Fibroblast of skin of abdomen (primary cell): ENCODE measurements at regions not wholly inside any gene's neighbourhood (a gene's known extent, or its start where the extent isn't known, plus 50 kb on each side); places are given as distances from the start of the nearest gene placed in this dataset.

Source experiments
- DNase-seq: peaks from one replicate; pipeline ENCODE4 v3.0.0-alpha.2; 2013

DNA sequence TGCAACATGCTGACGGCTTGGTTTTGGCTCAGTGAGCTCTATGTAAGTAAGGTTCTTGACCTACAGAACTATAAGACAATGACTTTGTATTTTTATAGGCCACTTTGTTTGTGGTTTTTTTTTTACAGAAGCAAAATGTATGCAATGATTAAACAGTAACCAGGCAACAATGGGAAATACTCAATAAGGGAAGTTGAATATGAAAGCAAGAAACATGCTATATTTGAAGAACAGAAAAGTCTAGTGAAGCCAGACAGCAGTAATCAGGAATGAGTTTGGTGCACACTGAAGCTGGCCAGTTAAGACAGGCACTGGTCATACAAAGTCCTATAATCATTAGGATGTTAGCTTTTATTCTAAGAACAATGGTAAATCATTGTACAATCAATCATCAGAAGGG lies 1926.8 kb downstream of the NCAM2 start:
- no peak for DNase-seq

DNA sequence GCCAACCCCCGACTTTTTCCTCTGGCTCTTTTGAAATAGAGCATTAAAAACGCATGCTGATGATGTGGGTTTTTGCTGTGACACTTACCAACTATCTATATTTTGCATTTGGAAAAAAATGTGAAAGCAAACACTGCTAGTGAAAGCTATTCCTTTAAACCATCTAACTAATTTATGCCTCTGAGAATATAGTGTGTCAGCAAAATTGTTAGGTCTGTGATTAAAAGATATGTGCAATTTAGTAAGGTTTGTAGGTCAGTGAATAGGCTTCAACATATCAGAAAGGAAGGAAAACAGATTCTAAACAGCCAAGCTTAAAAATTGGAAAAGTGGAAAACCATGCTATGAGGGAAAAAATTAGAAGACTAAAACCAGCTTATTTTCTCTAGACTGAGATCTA lies 1929.3 kb downstream of the NCAM2 start:
- no peak for DNase-seq

DNA sequence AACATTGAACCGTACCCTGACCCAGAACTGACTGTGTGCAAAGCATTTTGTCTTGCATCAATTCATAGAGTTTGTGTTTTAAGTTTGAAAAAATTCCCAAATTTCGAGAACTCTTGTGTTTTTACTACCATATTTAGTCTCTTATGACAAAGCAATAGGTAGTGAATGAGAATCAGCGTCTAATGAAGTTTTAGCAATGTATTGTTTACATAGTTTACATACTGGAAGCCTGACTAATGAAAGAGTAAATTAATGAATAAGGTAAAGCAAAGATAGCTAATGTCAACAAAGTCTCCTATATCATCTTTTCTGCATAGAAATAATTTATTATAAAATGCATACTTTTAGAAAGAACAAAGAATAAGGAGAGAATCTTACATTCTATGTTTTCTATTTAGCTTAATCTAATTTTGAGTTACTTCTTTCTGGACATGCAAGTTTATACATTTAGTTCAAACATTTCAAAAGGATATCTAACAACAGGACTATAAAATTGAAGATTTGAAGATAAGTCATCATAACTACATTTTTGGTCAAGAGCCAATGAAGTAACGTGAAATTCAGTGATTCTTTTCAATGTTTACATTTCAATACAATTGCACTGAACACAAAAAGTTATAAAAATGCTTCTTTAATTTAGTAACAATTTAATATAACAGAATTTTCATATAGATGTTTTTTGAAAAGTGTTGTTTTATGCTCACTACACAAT lies 1943.7 kb downstream of the NCAM2 start:
- no peak for DNase-seq

DNA sequence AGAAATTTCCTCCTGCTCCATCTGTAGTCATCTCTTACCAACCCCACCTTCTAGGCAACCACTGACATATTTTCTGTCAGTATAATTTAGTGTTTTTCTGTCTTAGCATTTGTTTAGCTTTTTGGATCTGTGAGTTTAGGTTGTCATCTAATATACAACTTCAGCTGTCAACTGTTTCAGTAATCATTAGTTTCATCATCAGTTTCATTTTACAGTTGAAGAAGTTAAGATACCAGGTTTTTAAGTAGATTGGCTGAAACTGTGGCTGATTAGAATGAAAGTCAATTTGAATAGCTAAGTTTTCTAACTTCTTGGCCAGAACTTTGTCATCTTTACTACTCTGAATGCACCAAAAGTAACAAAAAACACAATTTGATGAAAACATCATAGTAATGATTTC lies 1957.3 kb downstream of the NCAM2 start:
- DNase-seq: no peak

DNA sequence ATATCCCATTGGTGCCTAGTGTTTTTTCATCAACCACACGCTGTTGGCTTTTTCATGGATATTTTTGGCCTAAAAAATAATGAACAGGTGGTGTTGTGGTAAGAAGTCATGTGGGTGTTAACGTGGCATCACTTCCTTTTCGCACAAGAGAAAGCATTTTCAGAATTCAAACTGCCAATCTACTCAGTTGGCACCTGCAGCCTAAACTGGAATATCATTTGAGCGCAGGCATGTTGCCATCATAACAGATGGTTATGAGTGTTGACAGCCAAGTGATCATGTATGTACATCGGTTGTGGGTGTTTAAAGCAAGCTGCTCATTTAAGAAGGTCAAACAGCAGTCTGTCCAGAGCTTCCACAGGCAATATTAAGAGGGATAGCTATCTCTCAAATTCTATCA lies 1963.0 kb downstream of the NCAM2 start:
- no peak for DNase-seq

DNA sequence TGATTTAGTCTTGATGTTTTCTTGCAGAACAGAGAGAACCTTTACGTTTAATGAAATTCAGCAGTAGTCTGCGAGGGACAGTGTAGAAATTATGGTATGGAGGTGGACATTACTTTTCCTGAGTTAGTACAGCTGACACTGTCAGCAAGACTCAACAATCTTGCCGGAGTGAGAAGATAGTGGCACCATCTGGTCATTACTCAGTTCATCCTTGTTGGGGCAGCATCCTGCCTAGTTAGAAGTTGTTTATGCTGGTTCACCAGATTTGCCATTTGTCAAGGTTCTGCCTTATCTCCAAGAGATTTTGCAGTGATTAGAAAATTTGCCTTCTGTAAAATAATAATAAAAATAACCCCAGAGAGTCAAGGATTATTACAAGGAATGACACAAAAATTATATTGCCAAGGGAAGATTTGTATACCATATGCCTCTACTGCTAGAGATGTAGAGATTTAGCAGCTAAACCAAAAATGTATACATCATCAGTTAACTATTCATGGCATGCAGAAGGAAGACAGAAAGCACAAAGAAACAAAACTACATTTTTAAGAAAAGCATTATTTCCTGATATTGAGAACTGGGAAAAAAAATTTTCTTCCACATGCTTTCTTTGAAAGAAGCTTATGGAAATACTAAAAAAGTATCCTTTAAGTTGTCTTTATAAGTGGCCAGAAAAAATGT lies 1967.4 kb downstream of the NCAM2 start:
- DNase-seq: peak; percentile 52

DNA sequence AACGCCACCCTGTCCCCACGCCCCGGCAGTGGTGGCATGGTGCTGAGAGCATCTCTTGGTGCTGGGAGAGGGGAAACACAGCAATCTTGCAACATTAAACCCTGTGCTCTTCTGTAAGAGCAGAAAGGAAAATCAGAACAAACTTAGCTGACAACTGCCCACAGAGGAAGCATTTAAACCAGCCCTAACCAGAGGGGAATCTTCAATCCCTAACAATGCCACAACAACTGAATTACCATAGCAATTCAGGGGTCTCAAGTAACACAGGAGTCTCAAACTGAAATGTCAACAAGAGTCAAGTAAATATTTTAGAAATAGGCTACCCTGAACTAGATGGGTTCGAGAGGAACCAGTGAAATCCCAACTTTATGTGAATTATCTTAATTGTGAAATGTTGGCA lies 1983.6 kb downstream of the NCAM2 start:
- no peak for DNase-seq

DNA sequence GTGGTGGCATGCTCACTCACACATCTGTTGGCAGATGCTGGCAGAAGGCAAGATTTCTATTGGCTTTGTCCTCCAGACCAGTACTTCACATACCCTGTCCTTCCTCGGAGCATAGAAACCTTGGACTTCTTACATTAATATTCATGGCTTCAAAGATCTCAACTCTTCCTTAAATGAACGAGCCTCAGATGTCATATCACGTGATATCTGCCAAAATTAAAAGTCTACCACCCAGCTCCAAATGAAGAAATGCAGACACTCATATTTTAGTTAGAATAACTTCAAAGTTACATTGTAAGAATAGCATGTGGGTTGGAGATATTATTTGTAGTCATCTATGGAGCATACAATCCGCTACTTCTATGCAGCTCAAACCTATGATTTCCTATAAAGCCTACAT lies 1994.9 kb downstream of the NCAM2 start:
- no peak for DNase-seq

DNA sequence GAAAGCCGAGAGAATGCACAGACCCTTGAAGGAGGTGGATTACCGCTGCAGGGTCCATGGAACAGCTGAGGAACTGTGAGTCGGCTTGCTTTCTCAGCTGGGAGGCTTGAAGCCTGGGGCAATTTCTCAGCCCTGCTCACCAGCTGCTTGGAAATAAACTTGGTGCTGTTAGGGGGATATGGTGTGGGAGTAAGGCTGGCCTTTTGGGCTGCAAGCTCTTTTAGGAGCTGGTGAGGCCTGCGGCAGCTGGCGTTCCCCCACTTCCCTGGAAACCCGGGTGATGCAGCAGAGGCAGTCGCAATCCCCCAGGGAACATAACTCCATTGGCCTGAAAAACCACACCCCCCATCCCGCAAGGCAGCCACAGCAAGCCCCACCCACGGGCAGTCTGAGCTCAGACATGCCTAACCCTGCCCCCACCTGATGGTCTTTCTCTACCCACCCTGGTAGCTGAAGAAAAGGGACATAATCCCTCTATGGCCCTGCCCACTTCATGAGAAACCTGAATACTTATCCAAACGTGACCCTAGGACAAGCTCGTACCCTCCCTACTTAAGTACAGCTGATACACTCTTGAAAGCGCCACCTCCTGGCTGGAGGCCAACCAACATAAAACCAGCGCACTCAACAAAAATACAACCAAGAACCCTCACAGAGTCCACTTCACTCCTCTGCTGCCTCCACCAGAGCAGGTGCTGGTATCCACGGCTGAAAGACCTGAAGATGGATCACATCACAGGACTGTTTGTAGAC lies 1995.8 kb downstream of the NCAM2 start:
- no peak for DNase-seq

DNA sequence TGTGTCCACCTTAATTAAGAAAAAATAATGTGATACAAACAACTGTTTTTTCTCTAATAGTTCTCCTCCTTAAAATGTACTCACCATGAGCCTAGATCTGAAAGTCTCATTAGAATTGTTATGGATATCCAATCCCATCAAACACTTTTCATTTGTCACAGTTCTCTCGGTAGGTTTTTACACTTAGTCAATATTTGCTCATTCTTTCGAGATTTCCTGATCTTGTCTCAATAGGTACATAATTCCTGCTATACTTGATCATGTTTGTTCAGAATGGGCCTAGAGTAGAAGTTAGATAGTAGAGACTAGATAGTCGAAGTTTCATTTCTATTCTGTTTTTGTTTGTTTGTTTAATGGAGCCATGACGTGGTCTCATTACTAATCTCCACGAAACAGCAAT lies 2005.7 kb downstream of the NCAM2 start:
- no peak for DNase-seq

DNA sequence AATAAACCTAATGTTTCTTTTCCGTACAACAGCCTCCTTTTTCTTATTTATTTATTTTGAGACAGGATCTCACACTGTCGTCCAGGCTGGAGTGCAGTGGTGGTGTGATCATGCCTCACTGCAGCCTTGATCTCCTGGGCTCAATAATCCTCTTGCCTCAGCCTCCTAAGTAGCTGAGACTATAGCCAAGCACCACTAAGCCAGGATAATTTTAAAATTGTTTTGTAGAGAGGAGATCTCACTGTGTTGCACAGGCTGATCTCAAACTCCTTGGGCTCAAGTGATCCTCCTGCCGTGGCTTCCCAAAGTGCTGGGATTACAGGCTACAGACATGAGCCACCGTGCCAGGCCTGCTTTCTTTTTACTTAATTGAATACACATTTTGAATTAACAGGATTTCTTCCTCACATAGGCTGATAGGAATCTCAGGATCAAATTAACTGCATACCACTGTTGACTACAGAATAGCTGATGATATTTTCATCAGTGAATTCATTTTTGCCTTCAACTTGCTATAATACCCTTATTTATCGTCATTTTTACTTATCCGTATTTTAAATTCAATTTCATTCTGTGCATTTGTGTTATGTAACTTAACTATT lies 2010.5 kb downstream of the NCAM2 start:
- DNase-seq: no peak

DNA sequence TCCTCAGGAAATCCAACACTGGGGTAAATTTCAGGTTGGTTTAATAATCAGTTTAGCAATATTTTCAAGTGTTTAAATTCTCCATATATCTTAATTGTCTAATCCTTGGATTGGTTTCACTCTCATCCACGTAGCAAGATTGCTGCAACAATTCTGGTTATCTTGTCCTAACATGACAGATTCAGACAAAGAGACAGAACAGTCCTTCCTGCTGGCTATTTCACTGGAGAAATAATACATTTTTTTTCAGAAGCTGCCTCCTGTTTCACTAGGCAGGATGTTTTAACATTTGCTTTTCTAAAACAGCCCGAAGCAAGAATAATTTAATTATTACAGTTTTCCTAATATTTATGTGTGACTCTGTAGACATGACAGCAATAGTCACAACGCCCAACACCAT lies 2011.2 kb downstream of the NCAM2 start:
- DNase-seq: no peak

DNA sequence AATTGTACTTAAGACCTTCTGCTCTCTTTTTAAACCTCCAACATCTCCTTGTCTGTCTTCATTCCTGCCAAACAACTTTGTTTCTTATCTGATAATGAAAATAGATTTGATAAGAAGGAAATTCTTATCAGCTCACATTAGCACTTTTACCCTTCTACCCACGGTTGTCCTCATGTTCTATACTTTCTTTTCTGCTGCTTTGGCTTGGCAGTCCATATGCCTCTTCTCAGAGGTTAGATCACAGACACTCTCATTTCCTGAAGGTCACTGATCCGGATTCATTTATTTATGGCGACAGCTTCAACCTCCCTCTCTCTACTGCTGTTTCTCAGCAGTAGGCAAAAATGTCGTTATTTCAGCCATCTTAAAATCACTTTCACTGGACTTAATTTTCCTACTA lies 2015.8 kb downstream of the NCAM2 start:
- DNase-seq: no peak

DNA sequence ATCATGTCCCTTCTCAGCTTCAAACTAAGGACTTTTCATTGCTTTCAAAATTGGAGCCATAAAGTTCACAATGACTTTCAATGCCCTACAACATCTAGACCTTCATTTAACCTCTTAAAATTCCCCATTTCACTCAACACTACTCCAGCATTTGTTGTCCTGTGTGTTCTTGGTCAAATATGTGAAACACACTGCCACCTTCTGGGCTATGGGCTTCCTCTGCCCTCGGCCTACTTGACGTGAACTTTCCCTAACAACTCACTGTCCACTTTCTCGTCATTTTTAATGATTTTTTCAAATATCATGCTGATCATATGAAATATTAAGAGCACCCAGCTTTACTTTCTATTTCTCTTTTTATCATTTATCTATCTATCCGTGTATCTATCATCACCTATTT lies 2018.4 kb downstream of the NCAM2 start:
- peak; percentile 1 for DNase-seq

DNA sequence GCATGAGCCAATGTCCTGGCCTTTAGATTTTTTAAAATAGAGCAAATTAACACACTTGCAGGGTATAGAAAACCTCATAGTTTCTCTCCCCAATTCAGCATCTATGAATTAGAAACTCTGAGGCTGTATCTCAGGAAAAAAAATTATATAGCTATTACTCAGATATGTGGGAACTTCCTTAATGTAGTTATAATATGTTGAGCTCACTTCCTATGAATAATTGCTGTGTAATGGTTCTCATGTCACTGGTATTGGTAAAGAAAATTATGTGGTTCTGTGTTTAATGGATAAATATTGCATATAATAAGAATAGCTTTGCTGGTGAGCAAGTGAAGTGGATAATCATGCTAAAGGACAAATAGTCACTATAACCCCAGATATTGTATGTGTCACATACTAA lies 2019.8 kb downstream of the NCAM2 start:
- peak; percentile 4 for DNase-seq

DNA sequence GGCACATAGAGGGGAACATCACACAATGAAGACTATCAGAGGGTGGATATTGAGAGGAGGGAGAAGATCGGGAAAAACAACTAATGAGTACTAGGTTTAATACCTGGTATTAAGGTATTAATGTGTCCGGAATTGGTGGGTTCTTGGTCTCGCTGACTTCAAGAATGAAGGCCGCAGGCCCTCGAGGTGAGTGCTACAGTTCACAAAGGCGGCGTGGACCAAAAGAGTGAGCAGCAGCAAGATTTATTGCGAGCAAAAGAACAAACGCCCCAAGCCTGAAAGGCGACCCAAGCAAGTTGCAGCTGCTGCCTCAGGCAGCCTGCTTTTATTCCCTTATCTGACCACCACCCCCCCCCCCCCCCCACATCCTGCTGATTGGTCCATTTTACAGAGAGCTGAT lies 2022.8 kb downstream of the NCAM2 start:
- no peak for DNase-seq

DNA sequence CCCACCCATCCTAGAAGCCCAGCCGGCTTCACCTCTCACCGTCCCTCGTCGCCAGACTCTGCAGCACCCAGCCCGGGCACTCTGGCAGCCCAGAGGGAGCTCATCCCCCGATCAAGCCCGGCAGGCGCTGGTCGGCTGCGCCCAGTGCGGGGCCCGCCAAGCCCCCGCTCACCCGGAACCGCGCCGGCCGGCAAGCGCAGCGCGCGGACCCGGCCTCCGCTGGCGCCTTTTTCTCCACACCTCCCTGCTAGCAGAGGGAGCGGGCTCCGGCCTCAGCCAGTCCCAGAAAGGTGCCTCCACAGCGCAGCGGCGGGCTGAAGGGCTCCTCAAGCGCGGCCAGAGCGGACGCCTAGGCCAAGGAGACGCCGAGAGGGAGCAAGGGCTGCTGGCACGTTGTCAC lies 2023.3 kb downstream of the NCAM2 start:
- DNase-seq: no peak

DNA sequence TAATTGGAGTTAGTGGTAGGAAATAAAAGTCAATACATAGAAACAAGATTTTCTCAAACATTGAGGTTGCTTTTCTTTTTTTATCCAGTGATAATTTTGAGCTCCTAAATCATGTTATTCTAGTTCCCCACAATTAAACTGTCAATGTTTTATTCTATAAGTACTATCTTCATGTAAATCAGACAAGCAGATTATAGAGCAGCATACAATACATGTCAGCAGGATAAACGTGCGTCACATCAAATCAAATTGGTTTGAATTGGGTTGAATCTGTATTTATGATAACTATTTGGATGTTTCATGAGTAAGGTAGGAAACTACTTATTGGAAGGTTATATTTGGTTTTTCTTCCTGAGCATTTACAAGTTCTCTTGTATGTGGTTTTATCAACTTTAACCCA lies 2028.7 kb downstream of the NCAM2 start:
- no peak for DNase-seq

DNA sequence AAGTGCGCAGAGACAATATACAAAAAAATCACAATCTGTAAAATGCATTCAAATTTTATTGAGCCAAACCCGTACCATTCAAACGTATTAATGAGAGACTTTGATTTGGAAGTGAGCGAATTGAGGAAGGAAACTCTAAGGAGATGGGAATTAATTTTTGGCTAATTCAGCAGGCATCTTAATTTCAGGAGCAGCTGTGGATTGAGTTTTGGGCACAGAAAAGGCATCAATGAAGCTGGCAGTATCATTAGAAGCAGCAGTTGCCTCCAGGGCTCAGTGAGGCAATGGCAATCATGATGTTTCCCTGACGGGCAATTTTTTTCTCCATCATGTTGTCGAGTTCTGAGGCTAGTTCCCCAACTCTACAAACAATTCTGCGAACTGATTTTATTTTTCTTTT lies 2041.6 kb downstream of the NCAM2 start:
- DNase-seq: no peak

DNA sequence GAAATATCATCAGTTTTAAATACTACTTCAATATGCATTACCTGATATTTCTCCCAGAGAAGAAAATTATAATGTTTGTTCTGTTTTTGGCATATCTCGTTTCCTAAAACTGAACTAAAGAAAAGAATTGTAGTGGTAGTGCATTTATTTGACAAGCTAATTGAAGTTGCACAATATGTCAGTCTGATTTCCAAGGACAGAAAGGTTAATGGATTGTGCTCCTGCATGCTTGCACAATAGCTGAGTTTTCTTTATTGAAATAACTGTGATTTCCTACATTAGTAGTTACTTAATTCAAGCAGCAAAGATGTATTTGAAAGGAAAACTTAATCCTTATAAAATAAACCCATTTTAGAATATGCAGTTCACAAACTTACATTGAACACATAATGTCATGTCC lies 2047.7 kb downstream of the NCAM2 start:
- no peak for DNase-seq

DNA sequence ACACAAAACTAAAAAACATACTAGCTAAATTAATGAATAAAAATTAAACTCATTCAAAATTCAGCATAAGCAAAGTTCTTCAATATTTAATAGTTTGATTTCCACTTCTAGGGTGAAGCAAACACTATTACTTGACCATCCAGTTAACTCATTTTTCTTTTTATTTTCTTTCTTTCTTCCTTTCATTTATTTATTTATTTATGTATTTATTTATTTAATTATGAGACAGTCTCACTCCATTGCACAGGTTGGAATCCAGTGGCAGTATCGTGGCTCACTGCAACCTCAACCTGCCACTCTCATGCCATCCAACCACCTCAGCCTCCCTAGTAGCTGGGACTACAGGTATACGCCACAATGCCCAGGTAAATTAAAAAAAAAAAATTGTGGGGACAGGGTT lies 2069.5 kb downstream of the NCAM2 start:
- no peak for DNase-seq

DNA sequence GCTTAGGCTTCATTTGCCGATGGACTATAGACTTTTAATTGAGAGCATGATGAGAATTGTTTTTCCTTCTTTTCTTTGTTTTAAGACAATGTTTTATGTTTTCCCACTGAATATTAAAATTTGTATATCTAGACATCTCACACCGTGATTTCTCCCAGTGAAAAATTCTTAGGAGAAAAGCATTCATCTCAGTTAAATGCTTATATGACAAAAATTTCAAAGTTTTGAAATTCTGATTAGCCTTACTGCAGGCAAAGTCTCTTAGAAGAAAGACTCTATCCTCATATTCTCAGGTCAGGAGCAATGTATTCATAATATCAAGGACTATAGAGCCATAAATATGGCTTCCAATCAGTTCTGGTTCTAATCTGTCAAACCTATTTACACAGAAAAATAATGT lies 2085.0 kb downstream of the NCAM2 start:
- no peak for DNase-seq

DNA sequence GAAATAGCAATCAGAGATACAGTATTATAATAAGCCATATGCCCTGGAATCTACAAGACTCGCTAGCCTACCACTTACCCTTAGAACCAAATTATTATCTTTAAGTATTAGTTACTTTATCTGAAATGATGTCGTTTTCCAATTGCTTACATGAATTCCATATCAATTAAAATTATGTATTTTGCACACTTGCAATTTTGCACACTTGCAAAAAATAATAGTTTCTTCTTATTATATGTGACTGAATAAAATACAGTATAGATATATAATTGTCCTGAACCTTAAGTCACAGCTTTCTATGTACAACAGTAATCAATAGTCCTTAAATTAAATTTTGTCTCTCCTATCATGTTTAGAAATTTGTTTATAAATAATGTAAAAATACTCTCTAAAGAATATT lies 2095.1 kb downstream of the NCAM2 start:
- no peak for DNase-seq

DNA sequence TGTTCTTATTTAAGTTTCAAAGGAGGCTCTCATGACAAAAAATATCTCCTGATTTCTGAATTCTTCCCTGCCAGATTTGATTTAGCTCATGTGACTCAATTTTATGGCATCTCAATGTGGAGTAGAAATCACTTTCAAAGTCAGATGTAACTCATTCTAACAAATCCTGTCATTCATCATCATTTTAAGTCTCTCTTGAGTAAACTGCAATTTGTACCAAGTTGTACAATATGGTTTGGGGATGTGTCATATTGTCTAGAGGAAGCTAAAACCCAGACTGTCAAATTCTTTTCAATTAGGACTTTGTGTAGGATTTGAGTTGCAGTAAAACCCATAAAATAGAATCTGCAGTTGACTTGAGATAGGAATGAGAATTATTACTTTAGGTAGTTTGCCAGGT lies 2101.0 kb downstream of the NCAM2 start:
- DNase-seq: no peak
